ENCODE measurements at regions not wholly inside any gene's neighbourhood (a gene's known extent, or its start where the extent isn't known, plus 50 kb on each side); places are given as distances from the start of the nearest gene placed in this dataset.

GRCh38 chr16:9236319-9236718 is 144.9 kb downstream of the HAPSTR1 start:
- TF ChIP-seq CTCF (conservative IDR thresholded peaks at IDR 0.05 in 1 of 2, IDR thresholded peaks at IDR 0.05 in 1 of 2; ENCODE audit: extremely low read depth in 1 of 2, insufficient read depth in 1 of 2, low read depth in 1 of 2, low read length in 2 of 2) (no peak), EZH2 (IDR thresholded peaks at IDR 0.05; ENCODE audit: borderline replicate concordance, low read length) (no peak)
